GM21526 (cell line): ENCODE measurements at regions not wholly inside any gene's neighbourhood (a gene's known extent, or its start where the extent isn't known, plus 50 kb on each side); places are given as distances from the start of the nearest gene placed in this dataset.

Experiments used
- ATAC-seq: cut with Tn5 transposase; IDR thresholded peaks from one replicate; pipeline ENCODE4 v1.9.1; 2021; ENCODE audit warnings: moderate library complexity; ENCODE audit not compliant: unreplicated experiment, low FRiP score

- no peak for ATAC-seq
Measured at GRCh38 chr2:120424274-120424796, 78.4 kb downstream of the INHBB start.

- no peak for ATAC-seq
Measured at GRCh38 chr2:120425014-120425413, 79.1 kb downstream of the INHBB start.

GRCh38 chr2:120428748-120429147, 82.8 kb downstream of the INHBB start:
- no peak for ATAC-seq

GRCh38 chr2:120429586-120430500, 83.9 kb downstream of the INHBB start:
- ATAC-seq = no peak

- ATAC-seq = no peak
Measured at GRCh38 chr2:120430501-120430830, 84.5 kb downstream of the INHBB start.

- ATAC-seq = no peak
Measured at GRCh38 chr2:120430957-120431356, 85.0 kb downstream of the INHBB start.

- ATAC-seq = no peak
Measured at GRCh38 chr2:120431386-120432292, 85.7 kb downstream of the INHBB start.

GRCh38 chr2:120432293-120432975, 86.5 kb downstream of the INHBB start:
- no peak for ATAC-seq

GRCh38 chr2:120432976-120433815, 87.3 kb downstream of the INHBB start:
- no peak for ATAC-seq

GRCh38 chr2:120433816-120434290, 87.9 kb downstream of the INHBB start:
- no peak for ATAC-seq

GRCh38 chr2:120434492-120435308, 88.8 kb downstream of the INHBB start:
- no peak for ATAC-seq

- no peak for ATAC-seq
Measured at GRCh38 chr2:120435671-120436459, 89.9 kb downstream of the INHBB start.

- no peak for ATAC-seq
Measured at GRCh38 chr2:120436460-120436739, 90.5 kb downstream of the INHBB start.

- ATAC-seq = no peak
Measured at GRCh38 chr2:120436885-120437603, 91.1 kb downstream of the INHBB start.

- ATAC-seq = no peak
Measured at GRCh38 chr2:120437604-120438000, 91.7 kb downstream of the INHBB start.

- no peak for ATAC-seq
Measured at GRCh38 chr2:120438301-120439066, 92.5 kb downstream of the INHBB start.

- ATAC-seq = no peak
Measured at GRCh38 chr2:120439067-120439368, 93.1 kb downstream of the INHBB start.
